ENCODE measurements at regions not wholly inside any gene's neighbourhood (a gene's known extent, or its start where the extent isn't known, plus 50 kb on each side); places are given as distances from the start of the nearest gene placed in this dataset.

- Mint-ChIP-seq H3K27ac (no peak overlapping the region), H3K4me3 (no peak overlapping the region), H3K9me3 (no peaks in the 10 kb centered on the region), H3K36me3 (no peaks in the 10 kb centered on the region), H3K4me1 (no peaks in the 10 kb centered on the region), H3K27me3 (no peaks in the 10 kb centered on the region)
Measured at GRCh38 chr1:175894581-175894980, 151.2 kb upstream of the TNR start.

- no peaks in the 10 kb centered on the region for H3K36me3 Mint-ChIP-seq
- H3K9me3 Mint-ChIP-seq = no peaks in the 10 kb centered on the region
- H3K27ac Mint-ChIP-seq = no peak overlapping the region
- H3K4me1 Mint-ChIP-seq = no peaks in the 10 kb centered on the region
- H3K4me3 Mint-ChIP-seq = no peak overlapping the region
- H3K27me3 Mint-ChIP-seq = no peaks in the 10 kb centered on the region
Measured at GRCh38 chr1:175893192-175893591, 149.8 kb upstream of the TNR start.

- Mint-ChIP-seq H3K4me1 (no peaks in the 10 kb centered on the region), H3K9me3 (no peaks in the 10 kb centered on the region), H3K27me3 (no peaks in the 10 kb centered on the region), H3K36me3 (no peaks in the 10 kb centered on the region), H3K4me3 (no peak overlapping the region), H3K27ac (no peak overlapping the region)
Measured at GRCh38 chr1:175892686-175893085, 149.3 kb upstream of the TNR start.

- no peaks in the 10 kb centered on the region for H3K9me3 Mint-ChIP-seq
- H3K4me3 Mint-ChIP-seq = no peak overlapping the region
- H3K36me3 Mint-ChIP-seq = no peaks in the 10 kb centered on the region
- H3K27ac Mint-ChIP-seq = no peak overlapping the region
- H3K27me3 Mint-ChIP-seq = no peaks in the 10 kb centered on the region
- H3K4me1 Mint-ChIP-seq = no peaks in the 10 kb centered on the region
Measured at GRCh38 chr1:175891783-175892309, 148.5 kb upstream of the TNR start.

GRCh38 chr1:175890958-175891357 is 147.6 kb upstream of the TNR start:
- H3K9me3 Mint-ChIP-seq = no peaks in the 10 kb centered on the region
- H3K27me3 Mint-ChIP-seq = no peaks in the 10 kb centered on the region
- no peaks in the 10 kb centered on the region for H3K4me1 Mint-ChIP-seq
- no peak overlapping the region for H3K27ac Mint-ChIP-seq
- H3K36me3 Mint-ChIP-seq = no peaks in the 10 kb centered on the region
- no peak overlapping the region for H3K4me3 Mint-ChIP-seq

GRCh38 chr1:175889848-175890247 is 146.5 kb upstream of the TNR start:
- Mint-ChIP-seq H3K9me3 (no peaks in the 10 kb centered on the region), H3K36me3 (no peaks in the 10 kb centered on the region), H3K27me3 (no peaks in the 10 kb centered on the region), H3K27ac (no peak overlapping the region), H3K4me1 (no peaks in the 10 kb centered on the region), H3K4me3 (no peak overlapping the region)

GRCh38 chr1:175888996-175889395 is 145.6 kb upstream of the TNR start:
- Mint-ChIP-seq H3K27me3 (no peaks in the 10 kb centered on the region), H3K4me3 (no peak overlapping the region), H3K4me1 (no peaks in the 10 kb centered on the region), H3K36me3 (no peaks in the 10 kb centered on the region), H3K27ac (no peak overlapping the region), H3K9me3 (no peaks in the 10 kb centered on the region)

- Mint-ChIP-seq H3K4me1 (no peaks in the 10 kb centered on the region), H3K27ac (no peak overlapping the region), H3K4me3 (no peak overlapping the region), H3K27me3 (no peaks in the 10 kb centered on the region), H3K9me3 (no peaks in the 10 kb centered on the region), H3K36me3 (no peaks in the 10 kb centered on the region)
Measured at GRCh38 chr1:175887981-175888428, 144.6 kb upstream of the TNR start.

- no peaks in the 10 kb centered on the region for H3K27me3 Mint-ChIP-seq
- H3K4me1 Mint-ChIP-seq = no peaks in the 10 kb centered on the region
- H3K4me3 Mint-ChIP-seq = no peak overlapping the region
- H3K36me3 Mint-ChIP-seq = no peaks in the 10 kb centered on the region
- H3K9me3 Mint-ChIP-seq = no peaks in the 10 kb centered on the region
- no peak overlapping the region for H3K27ac Mint-ChIP-seq
Measured at GRCh38 chr1:175887521-175887920, 144.1 kb upstream of the TNR start.

- no peaks in the 10 kb centered on the region for H3K27me3 Mint-ChIP-seq
- no peak overlapping the region for H3K27ac Mint-ChIP-seq
- no peak overlapping the region for H3K4me3 Mint-ChIP-seq
- H3K4me1 Mint-ChIP-seq = no peaks in the 10 kb centered on the region
- H3K36me3 Mint-ChIP-seq = no peaks in the 10 kb centered on the region
- H3K9me3 Mint-ChIP-seq = no peaks in the 10 kb centered on the region
Measured at GRCh38 chr1:175885326-175885725, 141.9 kb upstream of the TNR start.

GRCh38 chr1:175884369-175884768 is 141.0 kb upstream of the TNR start:
- Mint-ChIP-seq H3K27ac (no peak overlapping the region), H3K27me3 (no peaks in the 10 kb centered on the region), H3K36me3 (no peaks in the 10 kb centered on the region), H3K4me3 (no peak overlapping the region), H3K9me3 (no peaks in the 10 kb centered on the region), H3K4me1 (no peaks in the 10 kb centered on the region)

GRCh38 chr1:175882192-175882591 is 138.8 kb upstream of the TNR start:
- H3K36me3 Mint-ChIP-seq = no peaks in the 10 kb centered on the region
- H3K4me3 Mint-ChIP-seq = no peak overlapping the region
- H3K9me3 Mint-ChIP-seq = no peaks in the 10 kb centered on the region
- no peaks in the 10 kb centered on the region for H3K4me1 Mint-ChIP-seq
- H3K27me3 Mint-ChIP-seq = no peaks in the 10 kb centered on the region
- no peak overlapping the region for H3K27ac Mint-ChIP-seq

- Mint-ChIP-seq H3K27me3 (no peaks in the 10 kb centered on the region), H3K4me1 (no peaks in the 10 kb centered on the region), H3K9me3 (no peaks in the 10 kb centered on the region), H3K27ac (no peak overlapping the region), H3K36me3 (no peaks in the 10 kb centered on the region), H3K4me3 (no peak overlapping the region)
Measured at GRCh38 chr1:175881246-175881976, 138.0 kb upstream of the TNR start.

GRCh38 chr1:175878775-175879174 is 135.4 kb upstream of the TNR start:
- Mint-ChIP-seq H3K4me1 (no peaks in the 10 kb centered on the region), H3K36me3 (no peaks in the 10 kb centered on the region), H3K9me3 (no peaks in the 10 kb centered on the region), H3K27ac (no peak overlapping the region), H3K27me3 (no peaks in the 10 kb centered on the region), H3K4me3 (no peak overlapping the region)

- Mint-ChIP-seq H3K36me3 (no peaks in the 10 kb centered on the region), H3K27ac (no peak overlapping the region), H3K4me3 (no peak overlapping the region), H3K9me3 (no peaks in the 10 kb centered on the region), H3K4me1 (no peaks in the 10 kb centered on the region), H3K27me3 (no peaks in the 10 kb centered on the region)
Measured at GRCh38 chr1:175877939-175878737, 134.7 kb upstream of the TNR start.

GRCh38 chr1:175875556-175875955 is 132.2 kb upstream of the TNR start:
- Mint-ChIP-seq H3K27me3 (no peaks in the 10 kb centered on the region), H3K9me3 (no peaks in the 10 kb centered on the region), H3K36me3 (no peaks in the 10 kb centered on the region)

More at GRCh38 chr1:175875556-175875955, 132.2 kb upstream of the TNR start:
- H3K4me3 Mint-ChIP-seq = no peak overlapping the region
- H3K4me1 Mint-ChIP-seq = no peaks in the 10 kb centered on the region
- H3K27ac Mint-ChIP-seq = no peak overlapping the region
